NCI-H2227 (cell line): ENCODE measurements at regions not wholly inside any gene's neighbourhood (a gene's known extent, or its start where the extent isn't known, plus 50 kb on each side); places are given as distances from the start of the nearest gene placed in this dataset.

Source experiments
- DNase-seq: peaks from one replicate; lab custom pipeline; 2025; ENCODE audit not compliant: unreplicated experiment; lab: John Stamatoyannopoulos, UW

- no peak for DNase-seq
These were observed 220.6 kb upstream of the MAP3K1 start for GRCh38 chr5:56594792-56595191.

- DNase-seq, result no peak
These were observed 224.3 kb upstream of the MAP3K1 start for GRCh38 chr5:56591081-56591480.

GRCh38 chr5:56589481-56589860 is 225.9 kb upstream of the MAP3K1 start:
- DNase-seq, result no peak

- no peak for DNase-seq
These were observed 226.5 kb upstream of the MAP3K1 start for GRCh38 chr5:56588636-56589480.

- DNase-seq, result no peak
These were observed 227.2 kb upstream of the MAP3K1 start for GRCh38 chr5:56588131-56588487.

- DNase-seq, result no peak
These were observed 227.8 kb upstream of the MAP3K1 start for GRCh38 chr5:56587381-56588130.

- no peak for DNase-seq
These were observed 229.2 kb upstream of the MAP3K1 start for GRCh38 chr5:56585999-56586691.

GRCh38 chr5:56585461-56585860 is 229.9 kb upstream of the MAP3K1 start:
- no peak for DNase-seq

- no peak for DNase-seq
These were observed 233.9 kb upstream of the MAP3K1 start for GRCh38 chr5:56581426-56581825.

GRCh38 chr5:56580864-56581263 is 234.5 kb upstream of the MAP3K1 start:
- DNase-seq, result no peak

GRCh38 chr5:56575821-56576220 is 239.5 kb upstream of the MAP3K1 start:
- DNase-seq, result no peak

- no peak for DNase-seq
These were observed 240.6 kb upstream of the MAP3K1 start for GRCh38 chr5:56574778-56575177.

- no peak for DNase-seq
These were observed 245.8 kb upstream of the MAP3K1 start for GRCh38 chr5:56569566-56569965.

- DNase-seq, result no peak
These were observed 246.3 kb upstream of the MAP3K1 start for GRCh38 chr5:56569076-56569475.

GRCh38 chr5:56567278-56567677 is 248.1 kb upstream of the MAP3K1 start:
- DNase-seq, result no peak

GRCh38 chr5:56566374-56567249 is 248.7 kb upstream of the MAP3K1 start:
- DNase-seq, result no peak

GRCh38 chr5:56565644-56566043 is 249.7 kb upstream of the MAP3K1 start:
- DNase-seq, result no peak

- DNase-seq, result no peak
These were observed 250.1 kb upstream of the MAP3K1 start for GRCh38 chr5:56565283-56565615.

- no peak for DNase-seq
These were observed 250.6 kb upstream of the MAP3K1 start for GRCh38 chr5:56564541-56565282.

- no peak for DNase-seq
These were observed 253.9 kb upstream of the MAP3K1 start for GRCh38 chr5:56561455-56561854.
